Mesendoderm (in vitro differentiated cells): ENCODE measurements at regions not wholly inside any gene's neighbourhood (a gene's known extent, or its start where the extent isn't known, plus 50 kb on each side); places are given as distances from the start of the nearest gene placed in this dataset.
"Not testable (repeated sequence)": the region's sequence is repeated elsewhere in the genome, so short reads cannot be mapped to it uniquely, and the experiment has no call there.

Experiments
- DNase-seq: peaks from one replicate; pipeline ENCODE4 v3.0.0; 2013
- H2AK5ac ChIP-seq: 2 replicates; pipeline ENCODE4 v1.6.1; 2013; ENCODE audit warnings: low read length, inconsistent platforms
- H2BK120ac ChIP-seq: 2 replicates; pipeline ENCODE4 v1.6.1; 2013; ENCODE audit warnings: low read depth, mild to moderate bottlenecking, low read length, moderate library complexity, mixed read lengths
- H2BK15ac ChIP-seq: replicated peaks from 2 replicates; pipeline ENCODE4 v1.6.1; 2013; ENCODE audit warnings: low read depth, mild to moderate bottlenecking, moderate library complexity
- H2BK5ac ChIP-seq: 2 replicates; pipeline ENCODE4 v1.6.1; 2013; ENCODE audit warnings: low read length, inconsistent platforms
- H3K18ac ChIP-seq: 2 replicates; pipeline ENCODE4 v1.6.1; 2013; ENCODE audit warnings: mild to moderate bottlenecking, low read length, mixed read lengths
- H3K23ac ChIP-seq: one replicate; pipeline ENCODE4 v1.6.1; 2013; ENCODE audit warnings: low read length
- H3K27ac ChIP-seq: 2 replicates; pipeline ENCODE4 v1.5.1; 2013; ENCODE audit warnings: low read depth, mild to moderate bottlenecking, inconsistent platforms, low read length, moderate library complexity
- H3K27me3 ChIP-seq: 2 replicates; pipeline ENCODE4 v1.6.1; 2013; ENCODE audit warnings: low read length, control low read depth, mild to moderate bottlenecking, inconsistent platforms; ENCODE audit not compliant: insufficient read depth, poor library complexity
- H3K36me3 ChIP-seq: 2 replicates; pipeline ENCODE4 v1.6.1; 2013; ENCODE audit warnings: low read length, inconsistent platforms; ENCODE audit not compliant: control insufficient read depth, insufficient read depth
- H3K4ac ChIP-seq: one replicate; pipeline ENCODE4 v1.6.1; 2013; ENCODE audit warnings: low read depth, mild to moderate bottlenecking, low read length, moderate library complexity
- H3K4me1 ChIP-seq: 2 replicates; pipeline ENCODE4 v1.6.1; 2013; ENCODE audit warnings: low read depth, low read length, inconsistent platforms; ENCODE audit not compliant: control insufficient read depth
- H3K4me2 ChIP-seq: 2 replicates; pipeline ENCODE4 v1.6.1; 2013; ENCODE audit warnings: low read length
- H3K4me3 ChIP-seq: 2 replicates; pipeline ENCODE4 v1.5.1; 2013; ENCODE audit warnings: mild to moderate bottlenecking, low read length
- H3K56ac ChIP-seq: one replicate; pipeline ENCODE4 v1.6.1; 2013; ENCODE audit warnings: low read length
- H3K79me1 ChIP-seq: 2 replicates; pipeline ENCODE4 v1.6.1; 2013; ENCODE audit warnings: low read length, inconsistent platforms
- H3K79me2 ChIP-seq: 2 replicates; pipeline ENCODE4 v1.6.1; 2013; ENCODE audit warnings: mild to moderate bottlenecking, low read length; ENCODE audit not compliant: control insufficient read depth, insufficient read depth
- H3K9ac ChIP-seq: 2 replicates; pipeline ENCODE4 v1.6.1; 2013; ENCODE audit warnings: low read length, inconsistent platforms
- H4K5ac ChIP-seq: one replicate; pipeline ENCODE4 v1.6.1; 2013; ENCODE audit warnings: low read length
- H4K8ac ChIP-seq: one replicate; pipeline ENCODE4 v1.6.1; 2013; ENCODE audit warnings: low read depth, mild to moderate bottlenecking, control low read depth, low read length, moderate library complexity
- WGBS: extraction: QIAGEN DNeasy Blood & Tissue Kit; methylation state at CpG from one replicate; pipeline ENCODE4 v1.1.7; 2013; ENCODE audit warnings: low lambda C conversion rate, missing lambda C conversion rate; ENCODE audit not compliant: insufficient coverage; ENCODE audit errors: extremely low coverage; 5-methylcytosine and 5-hydroxymethylcytosine counted together

DNA sequence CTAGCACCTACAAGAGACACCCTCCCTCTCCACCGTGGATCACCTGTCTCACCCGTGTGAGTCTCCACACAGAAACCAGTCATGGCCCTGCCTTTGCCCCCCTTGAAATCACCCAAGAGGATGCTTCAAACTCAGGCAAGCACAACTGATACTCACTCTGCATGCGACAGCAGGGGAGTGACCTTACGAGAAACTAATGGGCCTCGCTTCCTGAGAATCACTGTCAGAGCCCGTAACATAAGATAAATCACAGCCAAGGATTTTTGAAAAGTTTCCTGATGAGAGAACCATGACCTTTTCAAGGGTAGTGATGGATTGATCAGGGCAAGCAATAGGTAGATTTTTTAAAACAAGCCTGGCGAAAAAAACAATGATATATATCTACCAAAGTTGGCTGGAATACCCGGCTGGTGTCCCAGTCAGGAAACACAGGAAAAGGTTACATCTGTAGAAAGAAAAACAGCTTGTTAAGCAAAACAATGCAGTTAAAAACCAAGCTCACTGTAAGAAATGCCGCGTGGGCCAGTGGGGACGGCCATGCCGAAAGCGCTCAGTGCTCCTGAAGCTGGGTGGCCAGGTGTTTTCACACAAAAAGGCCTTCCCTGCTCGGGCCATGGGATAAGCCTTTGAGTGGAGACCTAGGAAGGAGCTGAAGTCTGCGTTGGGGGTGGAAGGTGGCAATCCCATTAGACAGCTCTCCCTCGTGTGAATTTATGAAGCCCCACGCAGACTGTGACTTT is 388.6 kb upstream of the FRG1 start:
- not testable (repeated sequence) for H3K9ac ChIP-seq, H3K4me3 ChIP-seq, H2AK5ac ChIP-seq, H3K27ac ChIP-seq, H4K8ac ChIP-seq, H3K79me1 ChIP-seq, DNase-seq, H2BK5ac ChIP-seq, H3K56ac ChIP-seq, H3K27me3 ChIP-seq, H2BK15ac ChIP-seq, H3K23ac ChIP-seq, H4K5ac ChIP-seq, H3K4ac ChIP-seq, H2BK120ac ChIP-seq, H3K36me3 ChIP-seq, H3K4me2 ChIP-seq, H3K18ac ChIP-seq, H3K4me1 ChIP-seq, H3K79me2 ChIP-seq
- no CpG with 5 or more reads among the region's 17 CpGs for WGBS

DNA sequence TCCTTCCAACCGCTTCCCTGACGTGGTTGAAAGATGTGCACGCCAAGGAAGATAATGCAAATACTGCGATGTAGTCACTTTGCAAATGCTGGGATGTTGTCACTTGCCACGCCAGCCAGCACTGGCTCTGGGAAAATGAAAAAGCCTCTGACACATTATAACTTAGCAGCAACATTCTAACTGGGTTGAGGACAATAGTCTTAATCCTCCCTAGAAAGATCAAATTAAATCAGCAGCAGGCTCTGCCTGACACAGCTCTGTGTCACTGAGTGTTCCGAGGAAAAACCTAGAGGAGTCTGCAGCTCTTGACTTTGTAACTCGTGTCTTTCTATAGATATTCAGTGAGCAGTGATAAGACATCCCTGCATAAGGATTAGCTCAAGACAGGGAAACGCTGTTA is 380.1 kb upstream of the FRG1 start:
- H3K56ac ChIP-seq, H3K4me1 ChIP-seq, H2BK15ac ChIP-seq, H3K36me3 ChIP-seq, H3K18ac ChIP-seq, H3K4ac ChIP-seq, H4K8ac ChIP-seq, H3K4me3 ChIP-seq, H2BK120ac ChIP-seq, H3K27me3 ChIP-seq, H4K5ac ChIP-seq, H2AK5ac ChIP-seq, H3K4me2 ChIP-seq, DNase-seq, H3K9ac ChIP-seq, H3K79me2 ChIP-seq, H3K23ac ChIP-seq, H2BK5ac ChIP-seq, H3K79me1 ChIP-seq, H3K27ac ChIP-seq: not testable (repeated sequence)
- no CpG with 5 or more reads among the region's 8 CpGs for WGBS

DNA sequence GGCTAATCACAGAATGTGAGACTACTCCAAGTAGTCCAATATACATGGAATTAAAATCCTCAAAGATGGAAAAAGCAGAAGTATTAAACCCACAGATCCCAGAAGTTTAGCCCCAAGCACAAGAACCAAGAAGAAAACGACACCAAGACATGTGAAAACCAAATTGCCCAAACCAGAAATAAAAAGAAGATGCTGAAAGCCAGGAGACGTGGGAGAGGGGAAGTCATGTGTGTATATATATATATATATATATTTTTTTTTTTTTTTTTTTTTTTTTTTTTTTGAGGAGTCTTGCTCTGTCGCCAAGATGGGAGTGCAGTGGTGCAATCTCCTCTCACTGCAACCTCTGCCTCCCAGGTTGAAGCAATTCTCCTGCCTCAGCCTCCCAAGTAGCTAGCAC is 376.9 kb upstream of the FRG1 start:
- not testable (repeated sequence) for H3K56ac ChIP-seq, H3K23ac ChIP-seq, H3K4me2 ChIP-seq, H3K4me1 ChIP-seq, H3K18ac ChIP-seq, H4K5ac ChIP-seq, H3K9ac ChIP-seq, H2BK5ac ChIP-seq, H3K79me2 ChIP-seq, H3K36me3 ChIP-seq, H3K79me1 ChIP-seq, H2AK5ac ChIP-seq, H3K27ac ChIP-seq, H4K8ac ChIP-seq, H2BK120ac ChIP-seq, H2BK15ac ChIP-seq, H3K27me3 ChIP-seq, DNase-seq, H3K4ac ChIP-seq, H3K4me3 ChIP-seq
- no CpG with 5 or more reads among the region's 3 CpGs for WGBS

GRCh38 chr4:189566271-189566670 is 374.4 kb upstream of the FRG1 start:
- H3K4me1 ChIP-seq, H2BK120ac ChIP-seq: not testable (repeated sequence)
- no CpG with 5 or more reads among the region's 2 CpGs for WGBS

DNA sequence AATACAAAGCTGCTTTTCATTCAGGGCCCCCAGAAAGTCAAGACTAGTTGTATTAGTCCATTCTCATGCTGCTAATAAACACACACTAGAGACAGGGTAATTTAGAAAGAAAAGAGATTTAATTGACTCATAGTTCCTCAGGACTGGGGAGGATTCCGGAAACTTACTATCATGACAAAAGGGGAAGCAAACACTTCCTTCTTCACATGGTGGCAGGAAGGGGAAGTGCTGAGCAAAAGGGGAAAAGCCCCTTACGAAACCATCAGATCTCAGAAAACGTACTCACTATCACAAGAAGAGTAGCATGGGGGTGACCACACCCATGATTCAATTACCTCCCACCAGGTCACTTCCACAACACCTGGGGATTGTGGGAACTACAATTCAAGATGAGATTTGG is 373.8 kb upstream of the FRG1 start:
- H2AK5ac ChIP-seq, H3K4me3 ChIP-seq, DNase-seq, H4K5ac ChIP-seq, H3K27me3 ChIP-seq, H2BK15ac ChIP-seq, H3K4ac ChIP-seq, H3K23ac ChIP-seq, H3K18ac ChIP-seq, H3K79me2 ChIP-seq, H3K4me2 ChIP-seq, H3K4me1 ChIP-seq, H3K36me3 ChIP-seq, H4K8ac ChIP-seq, H2BK120ac ChIP-seq, H2BK5ac ChIP-seq, H3K27ac ChIP-seq, H3K79me1 ChIP-seq, H3K9ac ChIP-seq, H3K56ac ChIP-seq: not testable (repeated sequence)
- WGBS, result no CpG with 5 or more reads among the region's 3 CpGs

More at GRCh38 chr4:189566271-189566670, 374.4 kb upstream of the FRG1 start:
- H4K8ac ChIP-seq, H4K5ac ChIP-seq, H3K23ac ChIP-seq, H3K27me3 ChIP-seq, H3K4ac ChIP-seq, H3K9ac ChIP-seq, DNase-seq, H3K79me1 ChIP-seq, H3K56ac ChIP-seq, H3K27ac ChIP-seq, H3K18ac ChIP-seq, H2BK15ac ChIP-seq, H3K79me2 ChIP-seq, H3K4me2 ChIP-seq, H2BK5ac ChIP-seq, H3K4me3 ChIP-seq, H2AK5ac ChIP-seq, H3K36me3 ChIP-seq: not testable (repeated sequence)

DNA sequence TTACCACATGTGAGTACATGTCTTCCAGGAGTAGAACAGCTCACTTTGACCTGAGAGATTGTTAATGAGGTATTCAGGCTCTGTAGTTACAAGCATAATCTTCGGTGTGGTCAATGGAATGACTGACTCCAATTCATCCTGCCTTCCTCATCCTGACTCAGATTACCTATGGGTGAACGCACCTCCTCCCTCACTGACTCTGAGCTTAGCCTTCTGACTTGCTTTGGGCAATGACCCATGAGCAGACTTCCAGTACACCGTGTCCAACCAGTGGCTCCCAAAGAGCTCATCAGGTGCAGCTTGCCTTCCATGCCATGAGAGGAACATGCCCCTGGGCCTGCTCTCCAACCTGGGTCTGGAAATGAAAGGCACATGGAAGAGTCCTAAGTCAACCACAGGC is 361.0 kb upstream of the FRG1 start:
- DNase-seq, result not testable (repeated sequence)
- no CpG with 5 or more reads among the region's 3 CpGs for WGBS

More for the DNA sequence above, 361.0 kb upstream of the FRG1 start:
- H2BK15ac ChIP-seq, H3K27ac ChIP-seq, H2AK5ac ChIP-seq, H3K79me2 ChIP-seq, H4K8ac ChIP-seq, H4K5ac ChIP-seq, H3K4ac ChIP-seq, H3K9ac ChIP-seq, H2BK120ac ChIP-seq, H3K36me3 ChIP-seq, H2BK5ac ChIP-seq, H3K4me2 ChIP-seq, H3K18ac ChIP-seq, H3K23ac ChIP-seq, H3K27me3 ChIP-seq, H3K56ac ChIP-seq, H3K4me3 ChIP-seq, H3K4me1 ChIP-seq, H3K79me1 ChIP-seq: not testable (repeated sequence)
